ENCODE measurements at regions not wholly inside any gene's neighbourhood (a gene's known extent, or its start where the extent isn't known, plus 50 kb on each side); places are given as distances from the start of the nearest gene placed in this dataset.

- no TSS peak for BruUV-seq (replicated peaks)
- H3K27ac Mint-ChIP-seq (ENCODE audit: low read depth, unreplicated experiment), result no peak overlapping the region
- intact Hi-C loops (cut with micrococcal nuclease), result no loop called here
- no peak for TF ChIP-seq CTCF (IDR thresholded peaks at IDR 0.05; ENCODE audit: unreplicated experiment)
- ChIA-PET CTCF (interaction anchor here (0.6 kb wide), 1 partner anchor 450 kb away, joined by 5 read pairs; no protein-coding TSS in a partner anchor), POLR2A (no interaction called here)
- no peaks in the 10 kb centered on the region for H3K4me1 Mint-ChIP-seq (ENCODE audit: insufficient read depth, unreplicated experiment)
- peaks cover 95% of the 10 kb centered on the region for H3K27me3 Mint-ChIP-seq (ENCODE audit: insufficient read depth, unreplicated experiment)
- H3K9me3 Mint-ChIP-seq (ENCODE audit: unreplicated experiment), result no peaks in the 10 kb centered on the region
- DNase-seq (ENCODE audit: unreplicated experiment), result no peak
- H3K4me3 Mint-ChIP-seq (ENCODE audit: unreplicated experiment), result no peak overlapping the region
- no peaks in the 10 kb centered on the region for H3K36me3 Mint-ChIP-seq (ENCODE audit: insufficient read depth, unreplicated experiment)
These were observed 786.8 kb downstream of the FAM181B start for GRCh38 chr11:81946831-81947230.

GRCh38 chr11:81942646-81943045 lies 791.0 kb downstream of the FAM181B start:
- H3K27ac Mint-ChIP-seq (ENCODE audit: low read depth, unreplicated experiment), result no peak overlapping the region
- no peaks in the 10 kb centered on the region for H3K36me3 Mint-ChIP-seq (ENCODE audit: insufficient read depth, unreplicated experiment)
- POLR2A ChIA-PET, result no interaction called here
- BruUV-seq (replicated peaks), result no TSS peak
- CTCF ChIA-PET, result no interaction called here
- no peaks in the 10 kb centered on the region for H3K9me3 Mint-ChIP-seq (ENCODE audit: unreplicated experiment)
- no peaks in the 10 kb centered on the region for H3K4me1 Mint-ChIP-seq (ENCODE audit: insufficient read depth, unreplicated experiment)
- intact Hi-C loops (cut with micrococcal nuclease), result no loop called here
- peaks cover 80% of the 10 kb centered on the region for H3K27me3 Mint-ChIP-seq (ENCODE audit: insufficient read depth, unreplicated experiment)
- TF ChIP-seq CTCF (IDR thresholded peaks at IDR 0.05; ENCODE audit: unreplicated experiment), result no peak
- no peak for DNase-seq (ENCODE audit: unreplicated experiment)
- no peak overlapping the region for H3K4me3 Mint-ChIP-seq (ENCODE audit: unreplicated experiment)

- no peak overlapping the region for H3K4me3 Mint-ChIP-seq (ENCODE audit: unreplicated experiment)
- H3K27me3 Mint-ChIP-seq (ENCODE audit: insufficient read depth, unreplicated experiment), result peaks cover 78% of the 10 kb centered on the region
- CTCF ChIA-PET, result no interaction called here
- POLR2A ChIA-PET, result no interaction called here
- H3K36me3 Mint-ChIP-seq (ENCODE audit: insufficient read depth, unreplicated experiment), result no peaks in the 10 kb centered on the region
- H3K9me3 Mint-ChIP-seq (ENCODE audit: unreplicated experiment), result no peaks in the 10 kb centered on the region
- no peaks in the 10 kb centered on the region for H3K4me1 Mint-ChIP-seq (ENCODE audit: insufficient read depth, unreplicated experiment)
- H3K27ac Mint-ChIP-seq (ENCODE audit: low read depth, unreplicated experiment), result no peak overlapping the region
- TF ChIP-seq CTCF (IDR thresholded peaks at IDR 0.05; ENCODE audit: unreplicated experiment), result no peak
- DNase-seq (ENCODE audit: unreplicated experiment), result no peak
- intact Hi-C loops (cut with micrococcal nuclease), result no loop called here
- BruUV-seq (replicated peaks), result no TSS peak
These were observed 791.7 kb downstream of the FAM181B start for GRCh38 chr11:81941998-81942397.

DNA sequence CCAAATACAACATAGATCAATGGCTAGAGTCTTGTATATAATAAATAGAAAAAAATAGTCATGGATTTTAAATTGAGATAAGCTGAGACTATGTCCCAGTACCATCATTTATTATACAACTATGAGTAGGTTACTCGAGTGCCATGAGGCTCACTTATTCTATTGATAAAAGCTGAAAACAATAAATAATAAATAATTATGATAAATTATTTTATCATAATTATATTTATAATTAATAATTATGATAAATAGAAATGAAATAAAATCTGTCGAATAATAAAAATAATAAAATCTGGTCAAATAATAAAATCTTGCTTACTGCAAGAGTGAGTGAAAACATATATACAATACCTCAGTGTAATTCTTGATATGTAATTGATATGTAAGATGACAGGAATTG lies 801.4 kb downstream of the FAM181B start:
- CTCF ChIA-PET, result no interaction called here
- H3K27me3 Mint-ChIP-seq (ENCODE audit: insufficient read depth, unreplicated experiment), result peaks cover 76% of the 10 kb centered on the region
- no peaks in the 10 kb centered on the region for H3K9me3 Mint-ChIP-seq (ENCODE audit: unreplicated experiment)
- H3K27ac Mint-ChIP-seq (ENCODE audit: low read depth, unreplicated experiment), result no peak overlapping the region
- TF ChIP-seq CTCF (IDR thresholded peaks at IDR 0.05; ENCODE audit: unreplicated experiment), result no peak
- no peaks in the 10 kb centered on the region for H3K4me1 Mint-ChIP-seq (ENCODE audit: insufficient read depth, unreplicated experiment)
- POLR2A ChIA-PET, result no interaction called here
- intact Hi-C loops (cut with micrococcal nuclease), result no loop called here
- no peaks in the 10 kb centered on the region for H3K36me3 Mint-ChIP-seq (ENCODE audit: insufficient read depth, unreplicated experiment)
- no peak for DNase-seq (ENCODE audit: unreplicated experiment)
- BruUV-seq (replicated peaks), result no TSS peak
- no peak overlapping the region for H3K4me3 Mint-ChIP-seq (ENCODE audit: unreplicated experiment)

Measured in MCF 10A (cell line).